Astrocyte (in vitro differentiated cells and primary cell): ENCODE measurements at regions not wholly inside any gene's neighbourhood (a gene's known extent, or its start where the extent isn't known, plus 50 kb on each side); places are given as distances from the start of the nearest gene placed in this dataset.

Experiments
- DNase-seq: peaks from one replicate; pipeline ENCODE4 v3.0.0-alpha.2; 2010; ENCODE audit warnings: low read depth
- FAIRE-seq: peaks from 2 replicates; lab custom pipeline; 2011; peaks lifted over from hg19 to GRCh38; lab: Jason Lieb, UNC
- H2AFZ ChIP-seq: 2 replicates; pipeline ENCODE4 v1.6.0; 2012; ENCODE audit warnings: low read depth, low read length, inconsistent platforms
- H3K27ac ChIP-seq: 2 replicates; pipeline ENCODE4 v1.5.1; 2011; ENCODE audit warnings: low read depth, low read length, inconsistent platforms
- H3K27me3 ChIP-seq: 2 replicates; pipeline ENCODE4 v1.6.0; 2011; ENCODE audit warnings: low read length, inconsistent platforms; ENCODE audit not compliant: insufficient read depth
- H3K36me3 ChIP-seq: 2 replicates; pipeline ENCODE4 v1.5.1; 2011; ENCODE audit warnings: low read length, inconsistent platforms; ENCODE audit not compliant: insufficient read depth
- H3K4me1 ChIP-seq: 2 replicates; pipeline ENCODE4 v1.5.1; 2011; ENCODE audit warnings: low read length, inconsistent platforms; ENCODE audit not compliant: insufficient read depth
- H3K4me2 ChIP-seq: 2 replicates; pipeline ENCODE4 v1.6.0; 2012; ENCODE audit warnings: low read length, inconsistent platforms
- H3K4me3 ChIP-seq: 2 replicates; pipeline ENCODE4 v1.5.1; 2011; ENCODE audit warnings: low read depth, mild to moderate bottlenecking, low read length, inconsistent platforms; ENCODE audit not compliant: insufficient read depth
- H3K79me2 ChIP-seq: 2 replicates; pipeline ENCODE4 v1.6.0; 2012; ENCODE audit warnings: mild to moderate bottlenecking, low read length, inconsistent platforms; ENCODE audit not compliant: insufficient read depth
- H3K9ac ChIP-seq: 2 replicates; pipeline ENCODE4 v1.6.0; 2012; ENCODE audit warnings: mild to moderate bottlenecking, low read length, inconsistent platforms
- H3K9me3 ChIP-seq: 2 replicates; pipeline ENCODE4 v1.5.1; 2012; ENCODE audit warnings: low read depth, mild to moderate bottlenecking, low read length, inconsistent platforms; ENCODE audit not compliant: insufficient read depth
- H4K20me1 ChIP-seq: 2 replicates; pipeline ENCODE4 v1.6.0; 2012; ENCODE audit warnings: low read length, inconsistent platforms; ENCODE audit not compliant: insufficient read depth
- H3K27ac Mint-ChIP-seq: one replicate; pipeline ENCODE4 v1.8.0; 2021; ENCODE audit warnings: mild to moderate bottlenecking, mixed read lengths; ENCODE audit not compliant: unreplicated experiment
- H3K27me3 Mint-ChIP-seq: one replicate; pipeline ENCODE4 v1.8.0; 2021; ENCODE audit warnings: low read depth, mixed read lengths; ENCODE audit not compliant: unreplicated experiment
- H3K36me3 Mint-ChIP-seq: one replicate; pipeline ENCODE4 v1.8.0; 2021; ENCODE audit warnings: low read depth, mixed read lengths; ENCODE audit not compliant: unreplicated experiment
- H3K4me1 Mint-ChIP-seq: one replicate; pipeline ENCODE4 v1.8.0; 2021; ENCODE audit warnings: low read depth, mixed read lengths; ENCODE audit not compliant: unreplicated experiment
- H3K4me3 Mint-ChIP-seq: one replicate; pipeline ENCODE4 v1.8.0; 2021; ENCODE audit warnings: mild to moderate bottlenecking, moderate library complexity, mixed read lengths; ENCODE audit not compliant: unreplicated experiment
- H3K9me3 Mint-ChIP-seq: one replicate; pipeline ENCODE4 v1.8.0; 2021; ENCODE audit warnings: mild to moderate bottlenecking, mixed read lengths; ENCODE audit not compliant: unreplicated experiment
- CTCF ChIP-seq: IDR thresholded peaks from 2 replicates; pipeline ENCODE4 v1.5.1; 2011; ENCODE audit warnings: low read depth, mild to moderate bottlenecking, inconsistent platforms, low read length, moderate library complexity; ENCODE audit not compliant: insufficient read depth
- EZH2 ChIP-seq: IDR thresholded peaks from 2 replicates; pipeline ENCODE4 v1.6.1; 2012; ENCODE audit warnings: mild to moderate bottlenecking, low read length, inconsistent platforms; ENCODE audit not compliant: insufficient read depth

GRCh38 chr4:10979032-10979431, 294.5 kb upstream of the CLNK start:
- no peak overlapping the region for H3K4me3 Mint-ChIP-seq
- no peaks in the 10 kb centered on the region for H3K27me3 ChIP-seq
- H3K27ac Mint-ChIP-seq, result no peak overlapping the region
- H3K27me3 Mint-ChIP-seq, result peaks cover 6% of the 10 kb centered on the region
- no peaks in the 10 kb centered on the region for H3K36me3 Mint-ChIP-seq
- no peaks in the 10 kb centered on the region for H4K20me1 ChIP-seq
- H3K4me2 ChIP-seq, result no peak overlapping the region
- H2AFZ ChIP-seq, result no peak overlapping the region
- no peaks in the 10 kb centered on the region for H3K79me2 ChIP-seq
- H3K4me1 Mint-ChIP-seq, result no peaks in the 10 kb centered on the region
- peaks cover 7% of the 10 kb centered on the region for H3K9me3 Mint-ChIP-seq
- no peak for FAIRE-seq
- no peaks in the 10 kb centered on the region for H3K9me3 ChIP-seq
- no peak overlapping the region for H3K9ac ChIP-seq
- no peak overlapping the region for H3K4me3 ChIP-seq
- no peaks in the 10 kb centered on the region for H3K36me3 ChIP-seq
- no peak overlapping the region for H3K27ac ChIP-seq
- no peak for DNase-seq
- no peak for TF ChIP-seq CTCF
- no peak for TF ChIP-seq EZH2
- no peaks in the 10 kb centered on the region for H3K4me1 ChIP-seq

DNA sequence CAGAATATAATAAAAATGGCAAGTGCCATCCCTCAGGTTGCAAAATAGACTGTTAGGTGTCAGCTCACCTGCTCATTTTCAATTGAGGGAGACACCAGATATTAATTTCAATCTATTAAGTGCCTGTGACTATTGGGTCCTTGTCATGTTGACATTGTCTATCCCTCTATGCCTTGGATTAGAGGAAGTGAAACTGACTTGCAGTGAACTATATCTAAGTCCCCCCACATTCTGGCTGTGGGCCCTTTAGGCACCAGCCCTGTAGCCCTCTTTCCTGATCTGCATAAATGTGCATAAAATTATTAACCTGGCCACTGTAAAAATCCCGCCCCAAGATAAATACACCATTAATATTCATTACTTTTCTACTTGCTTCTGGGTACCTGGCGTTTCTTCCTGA, 293.0 kb upstream of the CLNK start:
- no peak for DNase-seq
- no peak for FAIRE-seq
- H3K4me3 Mint-ChIP-seq, result no peak overlapping the region

More for the DNA sequence above, 293.0 kb upstream of the CLNK start:
- H4K20me1 ChIP-seq, result no peaks in the 10 kb centered on the region
- TF ChIP-seq EZH2, result no peak
- no peak for TF ChIP-seq CTCF
- no peak overlapping the region for H2AFZ ChIP-seq
- no peak overlapping the region for H3K27ac Mint-ChIP-seq
- H3K36me3 Mint-ChIP-seq, result no peaks in the 10 kb centered on the region
- H3K36me3 ChIP-seq, result no peaks in the 10 kb centered on the region
- H3K4me2 ChIP-seq, result no peak overlapping the region
- no peaks in the 10 kb centered on the region for H3K79me2 ChIP-seq
- no peaks in the 10 kb centered on the region for H3K4me1 Mint-ChIP-seq
- no peak overlapping the region for H3K4me3 ChIP-seq
- no peak overlapping the region for H3K9ac ChIP-seq
- no peak overlapping the region for H3K27ac ChIP-seq
- H3K27me3 Mint-ChIP-seq, result peaks cover 4% of the 10 kb centered on the region
- H3K27me3 ChIP-seq, result no peaks in the 10 kb centered on the region
- no peaks in the 10 kb centered on the region for H3K9me3 ChIP-seq
- peaks cover 13% of the 10 kb centered on the region for H3K9me3 Mint-ChIP-seq
- no peaks in the 10 kb centered on the region for H3K4me1 ChIP-seq
